Nephron progenitor cell (in vitro differentiated cells): ENCODE measurements at regions not wholly inside any gene's neighbourhood (a gene's known extent, or its start where the extent isn't known, plus 50 kb on each side); places are given as distances from the start of the nearest gene placed in this dataset.
A peak's percentile ranks its signal among the peaks of the same experiment; 100 is the strongest.

Experiments
- DNase-seq: peaks from one replicate; pipeline ENCODE4 v3.0.0; 2021
- H3K27ac Mint-ChIP-seq: 2 replicates; pipeline ENCODE4 v1.8.0; 2021; ENCODE audit warnings: mild to moderate bottlenecking, moderate library complexity, mixed read lengths
- H3K27me3 Mint-ChIP-seq: 2 replicates; pipeline ENCODE4 v1.8.0; 2021; ENCODE audit warnings: mild to moderate bottlenecking, low read depth, mixed read lengths; ENCODE audit not compliant: poor library complexity
- H3K36me3 Mint-ChIP-seq: 2 replicates; pipeline ENCODE4 v1.8.0; 2021; ENCODE audit warnings: low read depth, mixed read lengths
- H3K4me1 Mint-ChIP-seq: 2 replicates; pipeline ENCODE4 v1.8.0; 2021; ENCODE audit warnings: mixed read lengths
- H3K4me3 Mint-ChIP-seq: 2 replicates; pipeline ENCODE4 v1.8.0; 2021; ENCODE audit warnings: mild to moderate bottlenecking, moderate library complexity, mixed read lengths
- H3K9me3 Mint-ChIP-seq: 2 replicates; pipeline ENCODE4 v1.8.0; 2021; ENCODE audit warnings: mild to moderate bottlenecking, moderate library complexity, mixed read lengths
- TF ChIP-seq, protein P1 (sequence below): fragments of 200-600 bp; sonication (generic); IDR thresholded peaks from 2 replicates; pipeline ENCODE4 v1.5.0; 2021; ENCODE audit warnings: antibody characterized with exemption

DNA sequence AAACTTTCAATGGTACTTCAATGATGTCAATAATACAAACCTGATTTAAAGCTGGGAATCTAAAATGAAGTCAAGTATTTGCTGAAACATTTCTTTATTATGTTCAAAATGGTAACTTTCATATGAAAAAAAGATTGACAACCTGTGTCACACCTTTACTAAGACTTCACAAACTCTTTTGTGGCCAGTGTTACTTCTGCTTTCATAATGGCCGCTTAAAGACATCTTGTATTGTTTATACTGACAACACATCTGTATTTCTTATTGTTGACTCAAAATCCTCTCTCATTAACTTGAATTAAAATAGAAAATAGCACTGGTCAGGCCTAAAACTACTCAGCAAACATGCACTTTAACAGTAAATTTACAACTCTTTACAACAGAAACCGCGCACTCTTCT, 312.3 kb upstream of the CNTN6 start:
- H3K27me3 Mint-ChIP-seq, result no peaks in the 10 kb centered on the region

DNA sequence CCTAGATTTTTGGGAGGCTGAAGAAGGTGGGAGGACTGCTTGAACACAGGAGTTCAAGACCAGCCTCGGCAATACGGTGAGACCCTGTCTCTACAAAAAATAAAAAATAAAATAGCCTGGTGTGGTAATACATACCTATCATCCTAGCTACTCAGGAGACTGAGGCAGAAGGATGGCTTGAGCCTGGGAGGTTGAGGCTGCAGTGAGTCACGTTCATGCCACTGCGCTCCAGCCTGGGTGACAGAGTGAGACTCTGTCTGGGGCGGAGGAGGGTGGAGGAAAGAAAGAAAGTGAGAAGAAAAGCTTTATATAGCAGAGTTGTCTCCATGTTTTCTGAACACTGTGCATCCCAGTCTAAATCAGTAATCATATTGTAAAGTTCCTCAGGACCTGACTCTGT, 301.4 kb upstream of the CNTN6 start:
- H3K9me3 Mint-ChIP-seq, result peaks cover 7% of the 10 kb centered on the region
- H3K27me3 Mint-ChIP-seq, result no peaks in the 10 kb centered on the region
- no peak for DNase-seq
- peaks cover 9% of the 10 kb centered on the region for H3K4me1 Mint-ChIP-seq
- no peak overlapping the region for H3K4me3 Mint-ChIP-seq
- H3K27ac Mint-ChIP-seq, result no peak overlapping the region
- no peaks in the 10 kb centered on the region for H3K36me3 Mint-ChIP-seq
- TF ChIP-seq, protein P1, sequence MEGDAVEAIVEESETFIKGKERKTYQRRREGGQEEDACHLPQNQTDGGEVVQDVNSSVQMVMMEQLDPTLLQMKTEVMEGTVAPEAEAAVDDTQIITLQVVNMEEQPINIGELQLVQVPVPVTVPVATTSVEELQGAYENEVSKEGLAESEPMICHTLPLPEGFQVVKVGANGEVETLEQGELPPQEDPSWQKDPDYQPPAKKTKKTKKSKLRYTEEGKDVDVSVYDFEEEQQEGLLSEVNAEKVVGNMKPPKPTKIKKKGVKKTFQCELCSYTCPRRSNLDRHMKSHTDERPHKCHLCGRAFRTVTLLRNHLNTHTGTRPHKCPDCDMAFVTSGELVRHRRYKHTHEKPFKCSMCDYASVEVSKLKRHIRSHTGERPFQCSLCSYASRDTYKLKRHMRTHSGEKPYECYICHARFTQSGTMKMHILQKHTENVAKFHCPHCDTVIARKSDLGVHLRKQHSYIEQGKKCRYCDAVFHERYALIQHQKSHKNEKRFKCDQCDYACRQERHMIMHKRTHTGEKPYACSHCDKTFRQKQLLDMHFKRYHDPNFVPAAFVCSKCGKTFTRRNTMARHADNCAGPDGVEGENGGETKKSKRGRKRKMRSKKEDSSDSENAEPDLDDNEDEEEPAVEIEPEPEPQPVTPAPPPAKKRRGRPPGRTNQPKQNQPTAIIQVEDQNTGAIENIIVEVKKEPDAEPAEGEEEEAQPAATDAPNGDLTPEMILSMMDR, result no peak

More for the DNA sequence above, 312.3 kb upstream of the CNTN6 start:
- Mint-ChIP-seq H3K36me3 (no peaks in the 10 kb centered on the region), H3K4me3 (no peak overlapping the region), H3K9me3 (peaks cover 9% of the 10 kb centered on the region), H3K27ac (no peak overlapping the region), H3K4me1 (no peaks in the 10 kb centered on the region)
- DNase-seq, result no peak
- TF ChIP-seq, protein P1, result no peak

DNA sequence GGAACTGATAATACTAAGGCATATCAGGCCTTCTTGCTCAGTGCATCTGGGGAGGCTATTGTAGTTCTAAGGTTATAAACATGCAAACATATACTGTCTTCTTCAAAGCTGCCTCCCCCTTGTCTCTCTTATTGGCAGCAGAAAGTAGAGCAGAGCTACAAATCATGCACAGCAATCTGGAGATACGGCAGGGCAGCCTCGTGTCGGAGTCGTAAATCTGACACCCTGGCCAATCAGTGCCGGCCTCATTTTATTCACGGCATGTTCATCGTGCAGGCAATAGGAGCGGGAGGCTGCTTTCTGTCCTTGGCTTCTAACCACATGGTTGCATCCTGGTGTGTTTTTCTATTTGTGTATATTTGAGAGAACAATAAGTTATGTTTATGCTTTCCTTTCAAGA, 300.2 kb upstream of the CNTN6 start:
- DNase-seq, result peak; percentile 28
- H3K27me3 Mint-ChIP-seq, result no peaks in the 10 kb centered on the region
- peaks cover 7% of the 10 kb centered on the region for H3K9me3 Mint-ChIP-seq
- TF ChIP-seq, protein P1, result no peak
- no peak overlapping the region for H3K4me3 Mint-ChIP-seq
- no peaks in the 10 kb centered on the region for H3K36me3 Mint-ChIP-seq
- peaks cover 9% of the 10 kb centered on the region for H3K4me1 Mint-ChIP-seq
- no peak overlapping the region for H3K27ac Mint-ChIP-seq

DNA sequence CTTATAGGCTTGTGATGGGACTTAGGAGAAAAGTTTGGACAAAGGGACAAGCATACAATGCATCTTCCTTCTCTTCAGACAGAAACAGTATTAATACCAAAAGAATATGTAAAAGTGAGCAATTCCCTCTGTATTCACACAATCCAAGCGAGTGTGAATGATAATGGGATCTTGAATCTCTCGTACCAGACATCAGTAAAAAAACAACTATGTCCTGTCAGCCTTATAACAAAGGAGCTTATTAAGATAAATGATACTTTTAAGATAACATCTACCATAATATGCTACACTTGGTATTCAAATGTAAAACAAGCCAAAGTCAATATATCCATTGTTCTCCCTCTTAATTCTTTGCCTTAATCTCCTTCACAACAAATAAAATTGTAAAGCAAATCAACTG, 288.6 kb upstream of the CNTN6 start:
- no peaks in the 10 kb centered on the region for H3K36me3 Mint-ChIP-seq
- peaks cover 5% of the 10 kb centered on the region for H3K4me1 Mint-ChIP-seq
- H3K27me3 Mint-ChIP-seq, result peaks cover 3% of the 10 kb centered on the region
- H3K9me3 Mint-ChIP-seq, result peaks cover 17% of the 10 kb centered on the region
- H3K4me3 Mint-ChIP-seq, result no peak overlapping the region
- DNase-seq, result no peak
- H3K27ac Mint-ChIP-seq, result no peak overlapping the region
- TF ChIP-seq, protein P1, result no peak

DNA sequence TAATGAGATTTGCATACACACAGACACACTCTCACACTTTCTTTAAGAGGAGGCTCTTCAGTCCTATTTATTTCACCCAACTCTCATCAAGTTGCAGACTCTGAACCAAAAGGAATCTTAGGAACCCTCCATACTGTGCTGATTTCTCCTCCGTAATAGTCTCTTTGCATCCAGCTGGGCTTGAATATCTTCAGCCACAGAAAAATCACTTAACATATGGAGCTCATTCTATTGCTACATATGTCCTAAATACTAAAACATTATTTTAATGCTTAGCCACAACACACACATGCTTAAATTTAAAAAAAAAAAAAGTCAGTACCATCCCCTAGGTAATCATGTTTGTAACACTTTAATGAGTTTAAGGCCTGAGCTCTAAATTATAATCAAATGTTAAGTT, 287.5 kb upstream of the CNTN6 start:
- no peak overlapping the region for H3K4me3 Mint-ChIP-seq
- H3K9me3 Mint-ChIP-seq, result peaks cover 19% of the 10 kb centered on the region
- no peak overlapping the region for H3K27ac Mint-ChIP-seq
- H3K4me1 Mint-ChIP-seq, result peaks cover 5% of the 10 kb centered on the region
- DNase-seq, result no peak
- peaks cover 3% of the 10 kb centered on the region for H3K27me3 Mint-ChIP-seq
- no peaks in the 10 kb centered on the region for H3K36me3 Mint-ChIP-seq
- TF ChIP-seq, protein P1, result no peak

DNA sequence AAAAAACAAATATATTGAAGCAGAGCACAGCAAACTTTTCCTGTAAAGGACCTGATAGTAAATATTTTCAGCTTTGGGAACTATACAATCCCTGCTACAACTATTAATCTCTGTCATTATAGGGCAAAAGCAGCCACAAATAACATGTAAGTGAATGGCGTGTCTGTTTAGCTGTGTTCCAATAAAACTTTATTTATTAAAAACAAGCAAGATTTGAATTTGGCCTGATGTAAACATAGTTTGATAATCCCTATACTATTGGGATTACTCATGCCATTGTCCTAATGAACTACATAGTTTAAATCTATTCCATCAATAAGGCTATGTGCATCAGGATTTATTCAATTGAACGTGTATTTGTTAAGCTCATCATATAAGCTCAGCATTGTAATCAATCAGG, 286.8 kb upstream of the CNTN6 start:
- no peak overlapping the region for H3K27ac Mint-ChIP-seq
- H3K36me3 Mint-ChIP-seq, result no peaks in the 10 kb centered on the region
- H3K4me3 Mint-ChIP-seq, result no peak overlapping the region
- H3K4me1 Mint-ChIP-seq, result peaks cover 5% of the 10 kb centered on the region
- no peak for DNase-seq
- peaks cover 3% of the 10 kb centered on the region for H3K27me3 Mint-ChIP-seq
- peaks cover 22% of the 10 kb centered on the region for H3K9me3 Mint-ChIP-seq
- TF ChIP-seq, protein P1, result no peak
